Ureter (tissue), 1 donor: ENCODE measurements at regions not wholly inside any gene's neighbourhood (a gene's known extent, or its start where the extent isn't known, plus 50 kb on each side); places are given as distances from the start of the nearest gene placed in this dataset.
"Not testable (repeated sequence)": the region's sequence is repeated elsewhere in the genome, so short reads cannot be mapped to it uniquely, and the experiment has no call there.

ENCODE experiments used
- DNase-seq: peaks from one replicate; pipeline ENCODE4 v3.0.0-alpha.2; 2020; ENCODE audit warnings: low spot score
- donor health status: DM: yes; HTN: yes; CAD: no.

DNA sequence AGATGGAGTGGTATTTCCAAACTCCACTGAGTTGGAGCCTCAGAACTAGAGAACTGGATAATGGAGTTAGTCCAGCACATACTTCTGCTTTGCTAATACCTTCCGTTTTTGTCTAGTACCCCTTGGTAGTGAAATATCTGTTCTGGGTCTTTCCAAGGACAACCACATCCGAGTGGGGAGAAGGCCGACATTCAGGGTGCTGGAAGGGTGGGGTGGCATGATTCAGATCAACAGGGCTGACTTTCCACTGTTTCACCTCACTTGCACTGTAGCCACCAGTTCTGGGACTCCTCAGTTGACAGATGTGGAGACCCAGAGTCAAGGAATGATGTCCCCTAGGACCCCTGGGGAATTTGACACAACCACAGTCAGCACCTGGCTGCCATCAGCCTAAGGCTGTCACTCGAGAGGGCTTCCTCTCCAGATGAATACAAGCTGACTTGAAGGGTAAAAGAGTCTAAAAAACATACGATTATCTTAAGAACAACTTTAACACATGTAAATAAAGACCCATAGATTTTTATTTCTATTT lies 84.8 kb upstream of the HNF1B start:
- no peak for DNase-seq

DNA sequence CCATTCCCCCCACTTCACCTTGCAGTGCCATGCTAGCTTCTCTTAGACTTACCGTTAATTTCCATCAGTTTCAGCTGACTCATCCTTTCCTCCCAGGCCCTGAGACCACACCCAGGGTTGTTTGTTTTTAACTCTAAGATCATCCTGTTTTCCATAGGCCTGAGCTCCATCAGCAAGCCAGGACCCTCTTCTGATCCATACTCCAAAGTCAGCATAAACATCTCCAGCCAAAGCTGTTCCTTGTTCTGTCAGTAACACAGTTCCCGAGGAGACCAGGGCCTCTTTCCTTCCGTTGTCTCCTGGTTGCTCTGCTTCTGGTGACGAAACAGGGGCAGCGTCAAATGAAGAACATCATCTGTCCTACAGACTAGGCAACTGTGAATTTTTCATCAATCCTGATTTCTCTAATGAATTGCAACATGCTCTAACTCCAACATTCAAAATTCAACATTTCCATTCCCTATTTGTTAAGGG lies 83.8 kb upstream of the HNF1B start:
- DNase-seq, result no peak

DNA sequence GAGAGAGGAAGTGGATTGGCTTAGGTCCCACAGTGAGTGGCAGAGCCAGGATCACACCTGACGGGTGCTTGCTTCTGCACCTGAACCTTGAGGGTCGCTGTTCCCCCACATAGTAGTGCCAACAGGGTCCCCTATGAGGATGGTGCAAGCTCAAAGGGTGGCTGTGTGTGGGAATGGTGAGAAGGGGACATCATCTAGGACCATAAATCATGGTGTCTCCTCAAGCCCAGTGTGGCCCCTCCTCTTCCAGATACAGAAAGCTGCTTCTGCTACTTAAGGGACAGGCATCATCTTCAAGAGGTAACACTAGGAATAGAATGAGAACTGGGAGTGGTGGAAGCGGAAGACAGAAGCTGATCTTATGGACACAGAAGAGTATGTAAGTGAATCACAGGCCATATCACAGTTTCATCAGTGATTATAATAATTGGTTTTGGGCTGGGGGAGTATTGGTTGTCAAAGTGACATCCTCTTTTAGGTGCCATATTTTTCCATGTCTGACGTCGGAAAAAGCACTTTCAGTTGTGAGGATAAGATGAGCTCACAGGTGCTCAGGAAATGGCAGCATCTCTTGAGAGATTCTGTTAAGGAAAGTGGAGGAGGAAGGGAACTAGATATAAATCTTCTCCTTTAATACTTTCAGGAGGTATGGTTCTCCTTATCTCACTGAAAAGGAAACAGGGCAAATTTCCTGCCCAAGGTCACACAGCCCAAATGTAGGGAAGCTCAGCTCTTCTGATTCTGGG lies 83.2 kb upstream of the HNF1B start:
- no peak for DNase-seq

DNA sequence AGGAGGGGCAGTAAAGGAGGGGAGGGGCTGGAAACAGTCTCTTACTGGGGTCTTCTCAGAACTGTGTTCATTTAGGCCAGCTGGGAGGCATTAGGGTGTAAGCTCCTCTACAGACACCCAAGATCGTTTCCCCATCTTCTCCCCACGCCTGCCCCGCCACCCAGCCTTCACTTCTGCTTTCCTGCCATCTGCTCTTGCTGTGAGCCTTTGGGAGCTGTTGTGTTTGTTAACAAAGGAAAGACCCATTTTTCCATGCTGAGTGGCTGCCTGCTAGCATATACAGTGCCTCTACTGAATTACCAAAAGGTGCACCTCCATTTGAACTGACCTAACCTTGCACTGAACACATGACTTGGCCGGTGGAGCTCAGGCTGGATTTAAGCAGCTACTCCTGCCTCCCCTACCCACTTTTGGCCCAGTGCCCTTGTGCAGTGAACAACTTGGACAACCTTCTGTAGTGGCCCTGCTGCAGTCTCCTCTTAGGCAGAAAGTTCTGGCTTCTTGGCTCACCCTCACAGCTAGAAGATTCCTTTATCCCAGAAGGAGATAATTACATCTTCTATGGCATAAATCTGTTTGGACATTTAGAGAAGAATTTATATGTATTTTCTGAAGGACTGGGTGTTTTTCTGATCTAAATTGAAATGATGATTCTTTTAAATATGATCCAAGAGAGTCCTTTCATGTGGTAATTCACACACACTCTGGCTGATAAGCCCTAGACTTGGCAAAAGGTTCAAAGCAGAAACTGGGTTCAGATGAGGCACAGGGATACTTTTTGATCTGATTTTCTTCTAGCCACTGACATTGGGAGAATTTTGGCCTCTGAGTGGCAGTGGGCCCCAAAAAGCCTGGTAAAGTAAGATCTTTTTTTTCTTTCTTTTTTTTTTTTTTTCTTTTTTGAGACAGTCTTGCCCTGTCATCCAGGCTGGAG lies 81.9 kb upstream of the HNF1B start:
- DNase-seq, result no peak

DNA sequence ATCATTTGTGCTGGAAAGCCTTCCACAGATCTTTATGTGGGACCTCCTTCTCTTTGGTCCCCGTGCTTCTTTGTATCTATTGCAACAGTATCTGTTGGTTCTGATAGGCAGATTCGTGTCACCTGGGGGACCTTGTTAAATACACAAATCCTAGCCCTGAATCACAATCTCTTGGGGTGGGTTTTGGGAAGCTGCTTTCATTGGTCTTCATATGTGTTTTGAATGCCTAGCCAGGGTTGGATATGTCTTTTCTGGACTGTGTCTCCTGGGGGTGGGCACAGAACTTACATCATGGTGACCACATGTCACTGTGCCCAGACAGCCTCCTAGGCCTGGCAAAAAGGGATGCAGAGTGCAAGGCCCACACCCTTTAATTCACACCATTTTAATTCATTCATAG lies 81.0 kb upstream of the HNF1B start:
- DNase-seq, result no peak

DNA sequence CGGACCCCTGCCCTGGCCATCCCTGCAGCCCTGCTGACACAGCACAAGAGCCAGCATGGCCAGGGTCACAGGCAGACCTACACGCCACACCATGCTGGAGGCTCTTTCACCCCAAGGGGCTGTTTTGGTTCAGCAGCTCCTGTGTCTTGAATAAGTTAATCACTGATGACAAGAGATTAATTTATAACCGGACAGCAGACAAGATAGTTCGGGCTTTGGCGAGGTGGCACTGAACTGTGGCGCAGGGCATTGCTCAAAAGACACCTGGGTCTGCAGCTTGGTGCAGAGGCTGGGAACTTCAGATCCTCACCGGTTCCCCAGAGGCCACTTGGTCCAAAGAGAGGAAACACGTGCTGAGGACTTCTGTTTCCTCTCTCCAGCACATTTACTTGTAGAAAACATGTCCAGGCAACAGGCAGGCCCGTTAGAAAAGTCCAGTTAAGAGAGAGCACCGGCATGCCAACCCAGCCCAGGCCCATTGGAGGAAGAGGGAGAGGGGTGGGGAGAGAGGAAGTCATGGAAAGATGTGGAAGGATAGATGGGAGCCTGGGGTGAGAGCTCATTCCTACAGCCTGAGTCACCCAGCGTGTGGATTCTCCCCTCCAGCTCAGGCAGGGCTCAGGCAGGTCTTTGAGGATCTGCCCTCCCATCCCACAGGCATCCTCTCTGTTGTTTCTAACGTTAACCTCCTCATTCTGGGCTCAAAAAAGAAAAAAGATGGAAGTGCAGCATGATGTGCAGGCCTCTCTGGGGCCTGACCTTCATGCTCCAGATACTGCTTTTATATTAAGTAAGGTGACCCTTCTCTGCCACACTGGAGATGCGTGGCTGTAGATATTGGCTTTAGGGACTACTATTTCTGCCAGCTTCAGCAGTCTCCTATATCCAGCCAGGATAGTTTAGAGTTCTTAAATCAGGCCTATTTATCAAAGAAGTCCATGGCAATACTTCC lies 80.0 kb upstream of the HNF1B start:
- no peak for DNase-seq

DNA sequence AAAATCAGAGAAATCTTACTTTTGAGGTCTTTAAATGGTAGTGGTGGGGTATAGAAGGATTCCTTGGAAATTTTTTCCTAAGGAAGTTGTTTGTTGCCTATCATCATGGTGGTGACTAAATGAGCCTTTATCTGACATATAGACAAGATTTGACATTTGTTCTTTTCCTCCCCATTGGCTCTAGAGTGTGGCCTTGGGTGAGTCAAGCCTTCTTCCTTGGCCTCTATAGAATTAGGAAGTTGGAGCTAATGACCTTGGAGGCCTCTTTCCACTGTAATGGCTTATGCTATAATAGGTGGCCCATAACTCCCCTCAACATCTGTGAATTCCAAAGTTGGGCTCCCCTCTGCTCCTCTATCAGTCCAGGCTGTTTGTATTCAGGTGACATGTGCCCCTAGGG lies 79.1 kb upstream of the HNF1B start:
- DNase-seq, result no peak

DNA sequence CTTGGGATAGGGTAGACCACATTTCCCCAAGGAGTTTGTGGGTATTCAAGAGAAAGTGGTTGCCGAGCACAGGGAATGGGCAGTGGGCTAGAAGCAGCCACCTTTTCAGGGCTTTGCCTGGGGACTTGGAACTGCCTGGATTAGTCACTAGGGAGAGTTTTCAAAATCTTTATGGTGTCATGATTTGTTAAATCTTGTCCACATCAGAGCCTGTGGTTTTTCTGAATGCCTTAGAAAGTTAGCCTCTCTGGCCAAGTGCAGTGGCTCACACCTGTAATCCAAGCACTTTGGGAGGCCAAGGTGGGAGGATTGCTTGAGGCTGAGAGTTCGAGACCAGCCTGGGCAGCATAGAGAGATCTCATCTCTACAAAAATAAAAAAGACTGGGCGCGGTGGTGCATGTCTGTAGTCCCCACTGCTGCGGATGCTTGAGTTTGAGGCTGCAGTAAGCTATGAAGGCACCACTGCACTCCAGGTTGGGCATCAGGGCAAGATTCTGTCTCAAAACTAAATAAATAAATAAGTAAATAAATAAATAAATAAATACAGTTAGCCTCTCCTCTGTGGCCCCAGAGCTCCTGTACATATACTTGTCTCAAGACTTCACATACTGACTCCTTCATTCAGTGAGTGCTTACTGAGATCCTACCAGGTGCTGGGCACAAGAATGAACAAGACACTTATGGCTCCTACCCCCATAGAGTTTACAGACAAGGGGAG lies 76.3 kb upstream of the HNF1B start:
- no peak for DNase-seq

DNA sequence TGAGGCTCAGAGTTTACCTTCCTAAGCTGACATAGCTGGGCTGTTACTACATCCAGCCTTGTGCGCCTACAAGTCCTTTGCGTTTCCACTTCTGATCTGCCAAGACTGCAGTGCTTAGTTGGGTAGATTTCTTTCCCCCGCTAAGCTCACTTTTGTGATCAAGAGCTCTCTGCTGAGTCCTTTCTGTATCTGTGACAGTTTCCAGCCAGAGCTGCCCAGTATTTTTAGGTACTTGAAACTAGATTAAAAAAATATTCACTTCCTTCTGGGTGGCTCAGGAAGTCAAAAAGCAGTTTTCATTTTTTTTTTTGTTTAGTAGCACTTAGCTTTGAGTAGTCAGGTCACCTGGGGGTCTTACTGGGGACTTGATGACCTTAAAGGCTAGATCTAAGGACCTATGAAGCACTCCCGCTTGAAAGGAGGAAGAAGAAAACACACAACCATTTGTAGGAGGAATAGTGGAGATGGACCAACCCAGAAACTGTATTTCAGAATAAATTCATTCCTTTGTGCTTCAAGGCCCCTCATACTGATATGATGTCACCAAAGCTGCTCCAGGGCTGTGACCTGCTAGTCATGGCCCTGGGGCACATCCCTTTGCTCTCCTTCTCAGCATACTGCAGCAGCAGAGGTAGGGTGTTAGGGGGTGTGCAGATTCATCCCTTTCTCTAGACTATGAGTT lies 75.6 kb upstream of the HNF1B start:
- no peak for DNase-seq

DNA sequence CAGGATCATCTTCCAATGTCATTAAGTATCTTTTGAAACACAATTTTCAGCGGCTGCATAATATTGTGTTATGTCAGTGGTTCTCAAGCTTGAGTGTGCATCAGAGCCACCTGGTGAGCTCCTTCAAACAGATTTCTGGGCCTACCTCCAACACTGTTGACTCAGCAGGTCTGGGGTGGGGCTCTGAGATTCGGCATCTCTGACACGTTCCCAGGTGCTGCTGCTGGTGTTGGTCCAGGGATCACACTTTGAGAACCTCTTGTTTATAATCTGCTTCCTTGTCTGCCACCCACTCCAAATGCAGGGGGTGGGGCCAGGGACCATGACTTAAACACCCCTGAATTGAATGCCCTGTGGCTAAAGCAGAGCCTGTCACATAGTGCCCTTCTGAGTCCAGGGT lies 73.8 kb upstream of the HNF1B start:
- DNase-seq, result no peak

DNA sequence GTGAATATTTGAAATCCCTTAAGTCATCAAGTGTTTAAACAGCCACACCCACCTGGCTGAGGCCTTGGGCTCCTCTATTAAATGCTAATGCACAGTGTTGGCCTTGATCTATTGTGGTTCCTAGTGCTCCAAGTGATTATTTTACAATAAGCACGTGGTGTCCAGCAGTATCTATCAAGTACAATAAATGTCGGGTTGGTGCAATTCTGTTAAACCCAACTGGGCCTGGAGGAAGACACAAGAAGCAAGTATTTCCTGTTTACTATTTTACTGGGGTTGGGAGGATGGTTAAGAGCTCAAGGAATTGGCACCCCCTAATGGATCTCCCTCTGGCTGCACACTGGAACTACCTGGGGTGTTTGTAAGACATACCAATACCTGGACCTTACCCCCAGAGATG lies 72.1 kb upstream of the HNF1B start:
- no peak for DNase-seq

DNA sequence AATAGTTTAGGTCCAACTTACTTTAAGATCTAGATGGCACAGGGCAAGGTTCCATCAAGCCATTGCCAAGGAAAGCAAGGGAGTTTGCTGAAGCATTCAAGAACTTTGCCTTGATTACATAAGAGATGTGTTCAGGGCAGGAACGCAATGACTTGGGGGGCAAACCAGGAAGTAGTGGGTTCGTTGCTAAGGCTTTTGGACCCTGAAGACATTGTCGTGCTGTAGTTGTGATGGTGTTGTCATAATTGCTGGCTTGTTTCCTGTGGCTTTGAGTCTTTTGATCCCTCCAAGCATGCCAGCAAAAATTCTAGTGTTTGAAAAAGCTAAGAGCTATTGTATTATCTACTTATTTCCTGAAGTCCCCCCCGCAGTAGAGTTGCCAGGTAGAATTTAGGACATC lies 70.7 kb upstream of the HNF1B start:
- no peak for DNase-seq

DNA sequence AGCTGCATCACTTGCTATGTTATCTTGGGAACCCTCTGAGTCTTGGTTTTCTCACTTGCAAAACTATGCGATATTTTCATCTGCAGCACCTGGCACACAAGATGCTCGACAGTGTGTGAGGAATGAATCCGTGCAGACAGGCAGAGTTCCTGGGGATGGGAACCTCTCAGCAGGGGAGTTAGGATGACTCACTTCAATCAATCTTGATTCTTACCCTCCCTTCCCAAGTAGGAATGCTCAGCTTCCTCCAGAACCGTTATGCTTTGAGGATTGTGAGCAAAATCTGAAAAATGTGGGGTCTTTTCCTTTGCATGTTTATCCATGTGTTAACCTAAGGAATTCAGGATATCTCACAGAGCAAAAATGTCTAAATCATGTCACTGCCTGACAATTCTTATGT lies 68.9 kb upstream of the HNF1B start:
- no peak for DNase-seq

DNA sequence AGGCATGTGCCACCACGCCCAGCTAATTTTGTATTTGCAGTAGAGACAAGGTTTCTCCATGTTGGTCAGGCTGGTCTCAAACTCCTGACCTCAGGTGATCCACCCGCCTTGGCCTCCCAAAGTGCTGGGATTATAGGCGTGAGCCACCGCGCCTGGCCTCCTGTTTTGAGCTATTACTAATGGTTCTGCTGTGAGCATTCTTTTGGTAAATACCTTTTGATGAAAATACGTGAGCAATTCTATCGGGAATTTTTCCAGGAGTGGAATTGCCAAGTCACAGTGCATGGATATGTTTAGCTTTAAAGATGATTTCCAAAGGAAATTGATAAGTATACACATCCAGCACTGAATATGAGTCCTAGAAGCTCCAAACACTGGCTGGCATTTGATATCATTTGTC lies 64.0 kb upstream of the HNF1B start:
- not testable (repeated sequence) for DNase-seq

DNA sequence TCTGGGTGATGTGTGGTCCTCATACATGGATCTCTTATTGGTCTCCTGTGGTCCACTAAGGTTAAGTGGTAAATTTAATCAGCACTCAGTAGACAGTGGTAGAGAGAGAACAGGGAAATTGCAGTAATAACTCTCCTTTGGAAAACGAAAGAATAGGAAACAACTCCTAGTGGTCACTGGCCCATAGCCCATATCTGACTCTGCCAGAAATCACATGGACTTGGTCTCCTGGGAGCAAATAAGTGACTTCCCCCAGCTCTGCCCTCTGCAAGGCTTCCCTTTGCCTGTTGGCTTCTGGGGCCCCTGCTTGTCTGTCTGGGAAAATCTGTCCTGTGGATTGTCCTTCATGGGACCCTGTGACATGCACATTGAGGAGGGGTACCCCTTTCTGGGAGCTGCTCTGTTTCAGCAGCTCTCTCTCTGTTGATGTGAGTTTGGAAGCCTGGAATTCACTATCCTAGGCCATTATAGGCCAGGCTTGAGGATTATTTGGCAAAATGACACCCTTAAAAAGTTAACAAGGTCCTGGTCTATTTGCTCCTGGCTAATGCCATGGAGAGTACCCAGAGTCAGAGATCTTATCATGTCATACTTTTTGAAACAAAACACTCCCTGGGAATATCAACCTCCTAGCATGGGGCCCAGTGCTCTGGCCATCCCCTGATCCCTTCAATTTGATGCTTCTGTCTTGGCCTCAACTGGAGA lies 58.0 kb upstream of the HNF1B start:
- no peak for DNase-seq

DNA sequence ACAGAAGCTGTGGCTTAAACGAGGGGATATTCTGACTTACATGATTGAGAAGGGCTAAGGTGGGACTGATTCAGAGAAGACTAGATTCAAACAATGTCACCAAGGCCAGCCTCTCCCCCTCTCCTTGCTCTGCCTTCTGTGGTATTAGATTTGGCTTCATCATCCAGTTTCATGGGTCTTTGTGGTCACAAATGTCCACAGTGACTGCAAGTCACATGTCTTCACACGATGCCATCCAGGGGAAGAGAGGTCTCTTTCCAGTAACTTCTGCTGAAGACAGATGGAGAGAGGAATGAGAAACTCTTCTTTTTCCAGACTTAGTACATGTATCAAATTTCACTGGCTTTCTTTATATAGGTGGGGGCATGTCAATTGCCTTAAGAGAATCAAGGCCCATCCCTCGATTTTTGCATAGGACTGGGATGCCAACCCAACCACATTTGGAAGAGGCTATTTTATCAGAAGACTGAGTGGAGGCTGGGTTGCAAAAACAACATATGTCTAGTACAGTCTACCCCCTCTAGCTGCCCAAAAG lies 57.3 kb upstream of the HNF1B start:
- no peak for DNase-seq

DNA sequence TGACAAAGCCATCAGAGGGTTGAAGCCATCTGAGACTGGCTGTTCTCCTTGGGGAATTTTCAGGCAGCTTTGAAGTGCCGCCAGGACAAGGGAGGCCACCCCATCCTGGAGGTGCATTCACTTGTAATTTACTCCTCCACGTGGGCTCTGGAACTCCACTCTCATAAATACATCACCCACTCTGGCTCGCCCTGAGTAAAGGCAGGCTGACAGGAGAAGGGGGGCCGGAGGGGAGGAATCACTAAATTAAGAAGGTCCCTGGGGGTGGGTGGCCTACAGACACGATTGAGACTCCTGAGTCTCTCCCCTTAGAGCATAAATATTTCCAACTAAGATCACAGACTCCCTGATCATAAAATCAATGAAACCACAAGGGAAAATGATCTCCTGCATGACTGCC lies 56.3 kb upstream of the HNF1B start:
- DNase-seq, result no peak

DNA sequence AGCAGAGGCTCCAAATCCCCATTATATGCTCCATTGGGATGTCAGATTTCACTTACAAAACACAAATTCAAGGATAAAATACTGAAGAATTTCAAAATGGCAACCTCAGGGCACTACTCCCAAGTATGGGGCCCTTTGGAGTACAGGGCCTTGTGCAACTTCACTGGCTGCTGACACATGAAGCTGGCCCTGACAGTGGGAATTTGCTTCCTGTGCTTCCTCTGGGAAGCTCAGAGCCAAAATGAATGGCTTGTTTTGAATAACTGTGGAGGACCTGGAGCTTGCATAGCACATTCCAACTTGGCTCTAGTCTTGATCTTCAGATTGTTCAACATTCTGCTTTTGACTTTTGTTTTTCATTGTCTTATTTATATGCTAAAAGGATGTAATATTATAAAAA lies 52.3 kb upstream of the HNF1B start:
- no peak for DNase-seq

DNA sequence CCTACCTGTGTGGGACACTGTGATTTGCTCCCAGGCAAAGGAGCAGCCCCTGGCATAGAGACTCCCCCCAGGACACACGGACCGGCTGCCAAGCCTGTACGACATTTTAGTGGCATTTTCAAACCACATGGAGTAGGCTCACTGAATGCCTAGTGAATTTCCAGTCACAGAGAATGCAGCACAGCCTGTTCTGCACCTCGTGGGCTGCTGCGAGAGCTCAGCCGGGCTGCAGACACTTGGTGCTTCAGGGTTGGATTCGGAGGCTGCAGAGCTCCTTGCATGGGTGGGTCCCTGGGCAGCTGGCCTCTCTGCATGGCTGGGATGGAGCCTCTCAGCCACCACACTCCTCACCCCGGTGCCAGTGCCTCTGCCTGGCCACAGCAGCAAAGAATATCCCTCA lies 51.2 kb upstream of the HNF1B start:
- no peak for DNase-seq
